Activated CD4-positive, alpha-beta T cell treated with anti-CD3 and anti-CD28 coated beads for 36 hours (primary cell): ENCODE measurements at regions not wholly inside any gene's neighbourhood (a gene's known extent, or its start where the extent isn't known, plus 50 kb on each side); places are given as distances from the start of the nearest gene placed in this dataset.
"Not testable (repeated sequence)": the region's sequence is repeated elsewhere in the genome, so short reads cannot be mapped to it uniquely, and the experiment has no call there.

Experiments
- ATAC-seq: fragments of 200-7000 bp; cut with Tn5 transposase; one replicate; pipeline ENCODE4 v1.10.0; 2021; ENCODE audit warnings: mild to moderate bottlenecking, moderate library complexity
- CTCF ChIA-PET: fragments of 350-600 bp; sonication (Branson Sonifier 250); formaldehyde crosslinking; loops from one replicate; lab custom pipeline; 2021; ENCODE audit warnings: antibody characterized with exemption; lab: Charles Lee
- POLR2A ChIA-PET: fragments of 350-600 bp; sonication (Branson Sonifier 250); formaldehyde crosslinking; loops from one replicate; lab custom pipeline; 2021; ENCODE audit warnings: antibody characterized with exemption, inconsistent platforms; lab: Charles Lee
- DNase-seq: peaks from one replicate; pipeline ENCODE4 v3.0.0-alpha.2; 2020
- H3K27ac Mint-ChIP-seq: one replicate; pipeline ENCODE4 v1.8.0; 2021; ENCODE audit warnings: mixed read lengths
- H3K27me3 Mint-ChIP-seq: one replicate; pipeline ENCODE4 v1.8.0; 2021; ENCODE audit warnings: mixed read lengths
- H3K36me3 Mint-ChIP-seq: one replicate; pipeline ENCODE4 v1.8.0; 2021; ENCODE audit warnings: low read depth, mixed read lengths
- H3K4me1 Mint-ChIP-seq: one replicate; pipeline ENCODE4 v1.8.0; 2021; ENCODE audit warnings: mixed read lengths
- H3K4me3 Mint-ChIP-seq: one replicate; pipeline ENCODE4 v1.8.0; 2021; ENCODE audit warnings: mild to moderate bottlenecking, moderate library complexity, mixed read lengths
- H3K9me3 Mint-ChIP-seq: one replicate; pipeline ENCODE4 v1.8.0; 2021; ENCODE audit warnings: low read depth, mixed read lengths
- intact Hi-C, 2 experiments: fragments of 100-400 bp; cut with DNase I in 1 of 2; cut with micrococcal nuclease in 1 of 2; formaldehyde crosslinking; loops; one replicate each; pipeline versions ENCODE4 v1.14.2 to v1.15.1; 2022 to 2024; cut with DNase I, micrococcal nuclease

DNA sequence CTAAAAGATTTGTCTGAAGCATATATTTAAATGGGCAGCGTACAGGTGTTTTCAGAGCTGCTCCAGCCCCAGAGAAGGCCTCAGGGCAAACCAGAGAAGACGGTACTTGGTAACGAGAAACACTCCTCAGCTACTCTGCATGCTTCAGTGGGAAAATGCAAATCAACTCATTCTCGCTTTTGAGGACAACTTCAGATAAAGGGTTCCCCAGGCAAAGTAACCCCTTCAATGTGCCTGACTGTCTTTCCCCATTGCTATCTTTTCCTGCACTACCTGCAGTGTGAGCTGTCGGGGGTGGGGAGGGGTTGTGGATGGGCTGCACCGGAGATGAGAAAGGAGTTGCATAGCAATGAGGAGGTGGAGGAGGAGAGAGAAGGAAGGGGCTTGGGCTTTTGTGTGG lies 339.7 kb upstream of the CLINT1 start:
- ChIA-PET CTCF (interaction anchor here (0.6 kb wide), 1 partner anchor 224 kb away, joined by 3 read pairs; no protein-coding TSS in a partner anchor), POLR2A (no interaction called here)
- Mint-ChIP-seq H3K36me3 (no peaks in the 10 kb centered on the region), H3K9me3 (no peaks in the 10 kb centered on the region), H3K4me1 (no peaks in the 10 kb centered on the region), H3K27ac (no peak overlapping the region), H3K27me3 (peaks cover 7% of the 10 kb centered on the region), H3K4me3 (no peak overlapping the region)
- intact Hi-C loops: no loop called here
- ATAC-seq (no peak), DNase-seq (no peak)

DNA sequence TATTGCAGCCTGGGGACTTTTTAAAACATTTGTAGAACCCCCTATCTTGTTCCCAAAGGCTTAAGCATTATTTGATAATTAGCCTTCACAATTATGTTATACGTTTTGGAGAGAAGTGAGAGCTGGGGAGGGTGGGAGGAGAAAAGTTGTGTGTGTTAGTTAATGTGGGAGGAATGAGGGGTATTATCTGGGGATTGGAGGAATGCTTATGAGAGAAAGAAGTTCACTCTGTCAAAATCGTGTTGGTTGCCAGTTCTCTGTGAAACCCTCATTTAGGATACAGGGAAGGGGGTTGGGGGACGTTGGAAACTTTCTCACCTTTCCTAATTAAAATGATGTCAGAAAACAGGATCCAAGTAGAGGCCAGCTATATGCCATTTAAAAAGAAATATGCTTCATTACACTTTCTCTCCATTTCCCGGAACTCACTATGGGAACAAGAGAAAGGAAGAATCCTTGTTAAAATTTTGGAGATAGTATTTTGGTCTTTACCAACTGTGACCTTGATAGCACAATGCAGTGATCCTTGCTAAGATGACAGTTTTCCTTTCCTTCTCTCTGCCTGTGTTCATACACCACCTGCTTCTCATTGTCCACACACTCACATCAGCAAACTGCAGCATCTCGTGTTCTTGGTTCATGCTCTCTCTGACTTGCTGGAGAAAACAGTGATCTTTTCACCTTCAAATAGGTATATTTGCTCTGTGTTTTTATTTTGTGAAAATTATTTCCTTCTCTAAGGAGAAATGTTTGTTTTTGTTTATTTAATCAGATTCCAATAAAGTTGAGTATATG lies 336.7 kb upstream of the CLINT1 start:
- Mint-ChIP-seq H3K27me3 (peaks cover 7% of the 10 kb centered on the region), H3K9me3 (peaks cover 9% of the 10 kb centered on the region), H3K27ac (no peak overlapping the region), H3K4me1 (no peaks in the 10 kb centered on the region), H3K4me3 (no peak overlapping the region), H3K36me3 (no peaks in the 10 kb centered on the region)
- DNase-seq (no peak), ATAC-seq (no peak)
- intact Hi-C loops: no loop called here
- CTCF ChIA-PET: no interaction called here
- POLR2A ChIA-PET: no interaction called here

DNA sequence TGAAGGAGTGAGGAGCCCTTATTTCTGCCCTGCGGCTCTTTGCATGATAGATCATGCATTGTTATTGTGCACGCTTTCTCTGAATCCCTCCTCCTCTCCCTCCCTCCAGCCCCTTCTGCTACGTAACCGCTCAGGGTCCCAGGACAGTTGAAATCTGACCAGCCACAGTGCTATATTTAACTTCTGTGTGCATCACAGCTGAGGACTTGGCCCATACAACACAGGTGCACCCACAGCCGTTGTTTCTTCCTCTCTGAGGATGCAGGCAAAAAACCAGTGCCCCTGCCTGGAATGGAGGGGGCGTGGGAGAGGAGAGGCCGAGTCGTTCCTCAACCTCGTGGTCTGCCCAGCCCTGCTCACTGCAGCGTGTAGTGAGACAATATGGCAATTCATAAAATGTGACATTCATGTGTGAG lies 335.6 kb upstream of the CLINT1 start:
- intact Hi-C loops: no loop called here
- Mint-ChIP-seq H3K27me3 (peaks cover 7% of the 10 kb centered on the region), H3K9me3 (peaks cover 9% of the 10 kb centered on the region), H3K4me3 (no peak overlapping the region), H3K4me1 (no peaks in the 10 kb centered on the region), H3K36me3 (no peaks in the 10 kb centered on the region), H3K27ac (no peak overlapping the region)
- DNase-seq (no peak), ATAC-seq (no peak)
- ChIA-PET POLR2A (no interaction called here), CTCF (no interaction called here)

DNA sequence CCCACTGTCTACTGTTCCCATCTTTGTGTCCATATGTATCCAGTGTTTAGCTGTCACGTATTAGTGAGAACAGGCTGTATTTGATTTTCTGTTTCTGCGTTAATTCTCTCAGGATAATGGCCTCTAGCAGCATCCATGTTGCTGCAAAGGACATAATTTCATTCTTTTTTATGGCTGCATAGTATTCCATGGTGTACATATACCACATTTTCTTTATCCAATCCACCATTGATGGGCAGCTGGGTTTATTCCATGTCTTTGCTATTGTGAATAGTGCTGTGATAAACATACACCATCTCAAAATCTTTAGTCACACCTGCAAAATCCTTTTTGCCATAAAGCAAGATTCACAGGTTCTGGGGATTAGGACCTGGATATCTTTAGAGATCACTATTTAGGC lies 334.4 kb upstream of the CLINT1 start:
- H3K27me3 Mint-ChIP-seq, H3K36me3 Mint-ChIP-seq, intact Hi-C loops, H3K4me1 Mint-ChIP-seq, ATAC-seq, H3K9me3 Mint-ChIP-seq, H3K4me3 Mint-ChIP-seq, DNase-seq, H3K27ac Mint-ChIP-seq: not testable (repeated sequence)
- ChIA-PET CTCF (interaction anchor here (0.7 to 2.7 kb wide), 2 partner anchors 19 to 682 kb away, joined by 3 to 11 read pairs; no protein-coding TSS in a partner anchor), POLR2A (interaction anchor here (0.6 kb wide), 1 partner anchor 79 kb away, joined by 4 read pairs; no protein-coding TSS in a partner anchor)

DNA sequence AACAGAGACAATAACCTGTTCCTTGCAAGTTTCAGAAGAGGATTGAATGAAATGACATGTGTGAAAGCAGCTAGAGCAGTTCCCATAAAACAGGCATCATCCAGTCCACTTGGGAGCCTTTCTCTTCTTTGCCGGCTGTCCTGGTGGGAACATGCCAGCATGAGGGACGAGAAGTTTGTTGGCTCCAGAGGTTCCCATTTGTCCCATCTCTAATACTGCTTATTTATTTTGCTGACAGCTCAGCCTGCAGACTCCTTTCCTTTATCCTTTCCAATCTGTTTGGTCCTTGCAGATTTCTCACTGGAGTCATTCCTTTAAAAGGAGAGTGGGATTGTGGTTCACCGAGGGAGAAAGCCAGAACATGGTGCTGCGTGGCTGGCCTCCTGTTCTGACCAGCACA lies 321.5 kb upstream of the CLINT1 start:
- H3K4me1 Mint-ChIP-seq: no peaks in the 10 kb centered on the region
- H3K9me3 Mint-ChIP-seq: no peaks in the 10 kb centered on the region
- intact Hi-C loops: no loop called here
- POLR2A ChIA-PET: no interaction called here
- H3K27me3 Mint-ChIP-seq: no peaks in the 10 kb centered on the region
- no peaks in the 10 kb centered on the region for H3K36me3 Mint-ChIP-seq
- CTCF ChIA-PET: interaction anchor here (0.6 kb wide), 1 partner anchor 46 kb away, joined by 3 read pairs; no protein-coding TSS in a partner anchor
- no peak for ATAC-seq
- no peak overlapping the region for H3K4me3 Mint-ChIP-seq
- H3K27ac Mint-ChIP-seq: no peak overlapping the region
- DNase-seq: no peak

DNA sequence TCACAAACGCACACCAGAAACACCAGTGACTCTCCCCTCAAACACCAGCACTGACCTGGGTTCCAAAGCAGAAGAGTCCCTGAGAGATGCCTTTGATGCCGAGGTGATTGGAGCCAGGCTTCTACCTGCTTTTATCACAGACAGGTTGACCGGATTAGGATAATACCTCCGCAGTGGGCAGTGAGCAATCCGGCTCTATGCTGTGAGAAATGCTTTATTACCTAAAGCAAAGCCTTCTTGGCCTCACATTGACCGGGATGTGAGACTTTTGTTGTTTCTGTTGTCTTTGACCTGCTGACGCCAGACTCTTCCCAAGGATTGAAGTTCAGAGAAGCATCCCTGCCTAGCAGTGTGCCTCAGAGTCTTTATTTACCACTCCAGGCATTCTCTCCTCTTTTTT lies 320.3 kb upstream of the CLINT1 start:
- Mint-ChIP-seq H3K4me1 (no peaks in the 10 kb centered on the region), H3K36me3 (no peaks in the 10 kb centered on the region), H3K27ac (no peak overlapping the region), H3K27me3 (no peaks in the 10 kb centered on the region), H3K4me3 (no peak overlapping the region), H3K9me3 (no peaks in the 10 kb centered on the region)
- POLR2A ChIA-PET: no interaction called here
- DNase-seq (no peak), ATAC-seq (no peak)
- CTCF ChIA-PET: no interaction called here
- intact Hi-C loops: loop anchor here in 1 of 2 experiments (10.0 kb wide), 1 partner anchor 516 kb away; no protein-coding TSS in a partner anchor

DNA sequence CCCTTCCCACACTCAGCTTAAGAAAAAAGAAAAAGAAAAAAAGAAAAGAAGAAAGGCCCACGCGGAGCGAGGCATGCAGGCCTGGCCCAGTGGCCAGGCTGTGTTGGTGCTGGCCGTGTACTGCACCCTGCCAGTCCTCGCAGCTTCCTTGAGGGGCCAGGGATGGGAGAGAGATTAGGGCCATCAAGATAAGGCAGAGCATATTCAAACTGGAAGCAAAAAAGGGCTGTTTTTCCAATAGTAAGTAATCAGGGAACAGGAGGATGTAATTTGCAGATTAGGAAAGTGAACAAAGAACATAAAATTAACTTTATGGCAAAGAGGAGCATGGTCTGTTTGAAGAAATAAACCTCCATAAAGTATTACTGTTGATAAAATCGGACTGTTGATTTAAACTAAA lies 319.6 kb upstream of the CLINT1 start:
- ATAC-seq: no peak
- no peak overlapping the region for H3K4me3 Mint-ChIP-seq
- H3K9me3 Mint-ChIP-seq: no peaks in the 10 kb centered on the region
- H3K36me3 Mint-ChIP-seq: no peaks in the 10 kb centered on the region
- no peak overlapping the region for H3K27ac Mint-ChIP-seq
- POLR2A ChIA-PET: no interaction called here
- CTCF ChIA-PET: interaction anchor here (0.5 kb wide), 1 partner anchor 836 kb away, joined by 4 read pairs; no protein-coding TSS in a partner anchor
- no peak for DNase-seq
- H3K4me1 Mint-ChIP-seq: no peaks in the 10 kb centered on the region
- no peaks in the 10 kb centered on the region for H3K27me3 Mint-ChIP-seq
- intact Hi-C loops: loop anchor here in 1 of 2 experiments (10.0 kb wide), 1 partner anchor 516 kb away; no protein-coding TSS in a partner anchor

DNA sequence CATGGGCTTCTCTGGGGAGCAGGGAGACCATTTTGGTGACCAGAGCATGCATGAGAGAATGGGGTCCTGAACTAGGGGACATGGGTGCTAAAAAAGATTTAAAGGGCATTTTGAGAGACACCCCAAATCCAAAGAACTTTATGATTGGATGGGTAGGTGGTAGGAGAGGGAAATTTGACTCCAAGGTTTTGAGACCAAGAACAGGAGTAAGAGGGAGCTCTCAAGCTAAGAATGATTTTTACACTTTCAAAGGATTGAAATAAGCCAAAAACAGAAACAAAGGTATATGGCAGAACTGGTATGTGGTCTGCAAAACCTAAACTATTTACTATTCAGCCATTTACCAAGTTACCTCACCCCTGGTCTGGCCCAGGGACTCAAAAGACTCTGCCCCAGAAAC lies 318.2 kb upstream of the CLINT1 start:
- H3K36me3 Mint-ChIP-seq: no peaks in the 10 kb centered on the region

DNA sequence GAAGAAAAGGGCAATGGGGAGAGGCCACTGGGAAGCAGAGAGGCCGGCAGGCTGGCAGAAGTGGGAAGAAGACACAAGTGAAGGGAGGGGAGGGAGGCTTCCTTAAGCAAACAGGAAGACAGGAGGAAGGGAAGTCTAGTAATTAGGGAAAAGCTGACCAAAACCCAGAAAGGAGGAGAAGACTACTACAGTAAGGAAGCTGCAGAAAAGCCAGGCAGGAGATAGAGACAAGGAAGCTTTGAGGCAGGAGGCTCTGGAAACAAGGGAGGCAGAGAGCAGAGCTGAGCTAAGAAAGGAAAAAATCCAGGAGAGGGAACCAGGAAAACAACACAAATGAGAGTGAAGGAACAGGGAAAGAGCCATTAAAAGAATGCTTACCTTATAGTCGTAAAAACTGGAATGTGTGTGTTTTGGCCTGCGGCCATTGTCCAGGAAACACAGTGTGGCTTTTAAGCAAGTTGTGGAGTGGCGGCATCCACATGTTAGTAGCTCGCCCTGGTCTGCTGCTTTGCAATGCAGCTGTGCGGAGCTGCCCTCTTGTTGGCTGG lies 317.1 kb upstream of the CLINT1 start:
- ChIA-PET CTCF (interaction anchor here (0.6 to 2.3 kb wide), 9 partner anchors 16 to 931 kb away, joined by 3 to 25 read pairs (median 3); no protein-coding TSS in a partner anchor), POLR2A (interaction anchor here (0.6 kb wide), 1 partner anchor 281 kb away, joined by 8 read pairs; no protein-coding TSS in a partner anchor)
- Mint-ChIP-seq H3K27me3 (no peaks in the 10 kb centered on the region), H3K36me3 (no peaks in the 10 kb centered on the region), H3K9me3 (no peaks in the 10 kb centered on the region), H3K4me3 (no peak overlapping the region), H3K27ac (no peak overlapping the region), H3K4me1 (no peaks in the 10 kb centered on the region)
- DNase-seq (no peak), ATAC-seq (no peak)
- intact Hi-C loops: loop anchor here (1.0 to 10.0 kb wide), 5 partner anchors 519 to 957 kb away; no protein-coding TSS in a partner anchor

More for the DNA sequence above, 318.2 kb upstream of the CLINT1 start:
- ATAC-seq (no peak), DNase-seq (no peak)
- no peak overlapping the region for H3K27ac Mint-ChIP-seq
- H3K27me3 Mint-ChIP-seq: no peaks in the 10 kb centered on the region
- ChIA-PET CTCF (interaction anchor here (0.8 to 1.5 kb wide), 3 partner anchors 499 to 930 kb away, joined by 3 to 6 read pairs (median 3); no protein-coding TSS in a partner anchor), POLR2A (no interaction called here)
- no peak overlapping the region for H3K4me3 Mint-ChIP-seq
- intact Hi-C loops: loop anchor here in 1 of 2 experiments (10.0 kb wide), 1 partner anchor 518 kb away; no protein-coding TSS in a partner anchor
- no peaks in the 10 kb centered on the region for H3K4me1 Mint-ChIP-seq
- no peaks in the 10 kb centered on the region for H3K9me3 Mint-ChIP-seq

DNA sequence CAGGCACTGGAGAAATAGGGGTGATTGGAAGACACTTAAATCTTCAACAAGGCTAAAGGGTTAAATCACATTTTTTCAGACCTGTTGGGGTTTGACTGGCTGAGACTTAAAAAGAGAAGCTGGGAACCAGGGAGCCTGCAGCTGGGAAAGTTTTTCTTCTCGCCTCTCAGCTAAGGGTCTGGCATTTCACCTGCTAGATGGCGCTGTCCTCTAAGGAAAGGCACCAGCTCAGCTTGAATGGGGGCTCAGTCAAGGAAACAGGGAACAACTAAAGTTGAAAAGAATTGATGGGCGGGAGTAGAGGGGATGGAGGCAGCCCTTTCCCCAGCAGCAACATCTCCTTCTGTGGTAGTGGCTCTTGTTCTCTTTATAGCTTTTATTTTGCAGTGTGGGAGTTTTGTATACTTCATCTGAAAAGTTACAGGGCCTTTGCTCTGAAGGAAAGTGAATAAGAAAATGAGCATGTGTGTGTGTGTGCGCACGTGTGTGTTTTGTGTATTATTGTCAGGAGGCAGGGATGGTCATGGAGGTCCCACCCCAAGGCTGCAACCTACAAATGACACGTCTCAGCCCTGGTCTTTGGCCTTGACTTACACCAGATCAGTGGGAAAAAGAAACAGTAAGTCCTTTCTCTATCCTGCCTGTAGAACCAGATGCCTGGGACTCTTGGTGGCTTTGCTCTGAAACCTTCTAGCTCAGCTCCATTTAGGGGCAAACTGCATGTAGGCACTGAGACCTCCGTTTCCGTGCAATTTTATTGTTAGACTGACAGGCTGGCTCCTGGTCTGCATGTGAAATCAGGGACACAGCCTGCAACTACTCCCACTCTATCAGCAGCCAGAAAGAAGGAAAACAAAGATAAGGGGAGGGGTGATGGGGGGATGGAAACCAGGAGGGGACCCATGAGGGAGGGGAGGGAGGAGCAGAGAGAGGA lies 316.2 kb upstream of the CLINT1 start:
- no peaks in the 10 kb centered on the region for H3K4me1 Mint-ChIP-seq
- CTCF ChIA-PET: interaction anchor here (0.6 to 2.3 kb wide), 29 partner anchors 12 to 1508 kb away, joined by 3 to 25 read pairs (median 3); no protein-coding TSS in a partner anchor
- no peaks in the 10 kb centered on the region for H3K9me3 Mint-ChIP-seq
- no peaks in the 10 kb centered on the region for H3K36me3 Mint-ChIP-seq
- H3K27me3 Mint-ChIP-seq: no peaks in the 10 kb centered on the region
- no peak overlapping the region for H3K27ac Mint-ChIP-seq
- DNase-seq (peak; percentile 75), ATAC-seq (peak; percentile 61)
- POLR2A ChIA-PET: no interaction called here
- H3K4me3 Mint-ChIP-seq: no peak overlapping the region
- intact Hi-C loops: loop anchor here (1.0 to 10.0 kb wide), 5 partner anchors 520 to 958 kb away; no protein-coding TSS in a partner anchor
